Kidney epithelial cell (primary cell): ENCODE measurements at regions not wholly inside any gene's neighbourhood (a gene's known extent, or its start where the extent isn't known, plus 50 kb on each side); places are given as distances from the start of the nearest gene placed in this dataset.

Experiments used
- DNase-seq: peaks from one replicate; pipeline ENCODE4 v3.0.0-alpha.2; 2010; ENCODE audit warnings: low read depth
- H3K27me3 ChIP-seq: 2 replicates; pipeline ENCODE4 v1.6.0; 2011; ENCODE audit warnings: low read length; ENCODE audit not compliant: control insufficient read depth, insufficient read depth
- H3K36me3 ChIP-seq: 2 replicates; pipeline ENCODE4 v1.5.1; 2011; ENCODE audit warnings: low read length; ENCODE audit not compliant: control insufficient read depth, insufficient read depth
- H3K4me3 ChIP-seq: 2 replicates; pipeline ENCODE4 v1.5.1; 2011; ENCODE audit warnings: low read depth, mild to moderate bottlenecking, control low read depth, low read length
- TF ChIP-seq, protein P1 (sequence below): IDR thresholded peaks from 2 replicates; pipeline ENCODE4 v1.5.1; 2011; ENCODE audit warnings: mild to moderate bottlenecking, moderate library complexity, low read length, control low read depth, inconsistent platforms; ENCODE audit not compliant: insufficient read depth, poor library complexity, severe bottlenecking

- H3K27me3 ChIP-seq: no peaks in the 10 kb centered on the region
- TF ChIP-seq, protein P1, sequence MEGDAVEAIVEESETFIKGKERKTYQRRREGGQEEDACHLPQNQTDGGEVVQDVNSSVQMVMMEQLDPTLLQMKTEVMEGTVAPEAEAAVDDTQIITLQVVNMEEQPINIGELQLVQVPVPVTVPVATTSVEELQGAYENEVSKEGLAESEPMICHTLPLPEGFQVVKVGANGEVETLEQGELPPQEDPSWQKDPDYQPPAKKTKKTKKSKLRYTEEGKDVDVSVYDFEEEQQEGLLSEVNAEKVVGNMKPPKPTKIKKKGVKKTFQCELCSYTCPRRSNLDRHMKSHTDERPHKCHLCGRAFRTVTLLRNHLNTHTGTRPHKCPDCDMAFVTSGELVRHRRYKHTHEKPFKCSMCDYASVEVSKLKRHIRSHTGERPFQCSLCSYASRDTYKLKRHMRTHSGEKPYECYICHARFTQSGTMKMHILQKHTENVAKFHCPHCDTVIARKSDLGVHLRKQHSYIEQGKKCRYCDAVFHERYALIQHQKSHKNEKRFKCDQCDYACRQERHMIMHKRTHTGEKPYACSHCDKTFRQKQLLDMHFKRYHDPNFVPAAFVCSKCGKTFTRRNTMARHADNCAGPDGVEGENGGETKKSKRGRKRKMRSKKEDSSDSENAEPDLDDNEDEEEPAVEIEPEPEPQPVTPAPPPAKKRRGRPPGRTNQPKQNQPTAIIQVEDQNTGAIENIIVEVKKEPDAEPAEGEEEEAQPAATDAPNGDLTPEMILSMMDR: no peak
- no peak for DNase-seq
- no peak overlapping the region for H3K4me3 ChIP-seq
- H3K36me3 ChIP-seq: no peaks in the 10 kb centered on the region
These were observed 87.0 kb upstream of the HS3ST3A1 start for GRCh38 chr17:13688716-13689115.

DNA sequence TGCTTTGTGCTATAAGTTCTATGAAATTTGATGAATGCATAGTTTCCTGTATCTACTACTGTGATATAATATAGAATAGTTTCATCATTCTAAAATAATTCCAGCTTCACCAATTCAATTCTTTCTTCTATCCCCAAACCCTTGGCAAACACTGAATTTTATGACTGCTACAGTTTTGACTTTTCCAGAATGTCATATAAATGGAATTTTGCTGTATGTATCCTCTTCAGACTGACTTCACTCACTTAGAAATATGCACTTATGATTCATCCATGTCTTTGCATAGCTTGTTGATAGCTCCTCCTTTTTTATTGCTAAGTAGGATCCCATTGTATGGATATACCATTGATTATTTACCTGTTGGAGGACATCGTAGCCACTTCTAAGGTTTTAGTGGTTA lies 89.1 kb upstream of the HS3ST3A1 start:
- no peak for DNase-seq
- Histone ChIP-seq H3K27me3 (no peaks in the 10 kb centered on the region), H3K36me3 (no peaks in the 10 kb centered on the region), H3K4me3 (no peak overlapping the region)
- TF ChIP-seq, protein P1: no peak

DNA sequence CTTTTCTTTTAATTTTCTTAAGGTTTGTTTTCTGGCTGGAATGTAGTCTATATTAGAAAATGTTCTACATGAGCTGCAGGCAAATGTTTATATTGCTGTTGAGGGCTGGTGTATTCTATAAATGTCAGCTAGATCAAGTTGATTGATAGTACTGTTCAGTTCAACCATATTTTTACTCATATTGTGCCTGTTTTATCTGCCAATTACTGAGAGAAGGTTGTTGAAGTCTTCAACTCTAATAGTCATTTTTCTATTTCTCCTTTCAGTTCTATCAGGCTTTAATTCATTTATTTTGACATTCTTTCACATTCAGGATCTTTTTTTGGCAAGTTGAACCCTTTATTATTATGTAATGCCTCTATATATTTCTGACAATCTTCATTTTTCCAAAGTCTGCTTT lies 93.2 kb upstream of the HS3ST3A1 start:
- Histone ChIP-seq H3K4me3 (no peak overlapping the region), H3K27me3 (no peaks in the 10 kb centered on the region), H3K36me3 (no peaks in the 10 kb centered on the region)
- TF ChIP-seq, protein P1: no peak
- DNase-seq: no peak

DNA sequence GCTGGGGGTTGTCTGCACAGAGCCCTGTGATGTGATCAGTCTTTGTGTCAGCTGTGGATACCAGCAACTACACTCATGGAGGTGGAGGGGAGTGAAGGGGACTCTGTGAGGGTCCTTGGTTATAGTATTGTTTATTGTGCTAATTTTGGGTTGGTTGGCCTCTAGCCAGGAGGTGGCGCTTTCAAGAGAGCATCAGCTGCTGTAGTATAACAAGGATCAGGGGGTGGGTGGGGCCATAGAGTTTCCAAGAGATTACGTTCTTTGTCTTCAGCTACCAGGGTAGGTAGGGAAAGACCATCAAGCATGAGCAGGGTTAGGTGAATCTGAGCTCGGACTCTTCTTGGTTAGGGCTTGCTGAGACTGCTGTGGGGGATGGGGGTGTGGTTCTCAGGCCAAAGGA lies 97.1 kb upstream of the HS3ST3A1 start:
- TF ChIP-seq, protein P1: no peak
- Histone ChIP-seq H3K27me3 (no peaks in the 10 kb centered on the region), H3K36me3 (no peaks in the 10 kb centered on the region), H3K4me3 (no peak overlapping the region)
- DNase-seq: no peak

DNA sequence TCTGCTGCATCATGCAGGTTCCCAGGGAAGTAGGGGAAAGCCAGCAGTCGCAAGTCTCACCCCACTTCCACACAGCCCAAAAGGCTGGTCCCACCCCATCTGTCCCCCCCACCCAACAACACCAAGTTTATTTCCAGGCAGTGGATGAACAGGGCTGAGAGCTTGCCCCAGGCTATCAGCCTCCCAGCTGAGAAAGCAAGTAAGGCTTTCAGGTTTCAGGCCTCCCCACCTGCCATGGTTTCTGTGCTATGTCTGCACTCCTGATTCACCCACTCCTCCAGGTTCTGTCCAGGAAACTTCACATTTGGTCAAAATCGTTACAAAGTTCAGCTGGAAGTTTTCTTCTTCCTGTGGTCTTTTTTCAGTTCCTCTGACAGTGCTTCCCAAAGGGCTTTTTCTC lies 97.5 kb upstream of the HS3ST3A1 start:
- no peak overlapping the region for H3K4me3 ChIP-seq
- DNase-seq: no peak
- no peaks in the 10 kb centered on the region for H3K27me3 ChIP-seq
- no peaks in the 10 kb centered on the region for H3K36me3 ChIP-seq
- TF ChIP-seq, protein P1: no peak

DNA sequence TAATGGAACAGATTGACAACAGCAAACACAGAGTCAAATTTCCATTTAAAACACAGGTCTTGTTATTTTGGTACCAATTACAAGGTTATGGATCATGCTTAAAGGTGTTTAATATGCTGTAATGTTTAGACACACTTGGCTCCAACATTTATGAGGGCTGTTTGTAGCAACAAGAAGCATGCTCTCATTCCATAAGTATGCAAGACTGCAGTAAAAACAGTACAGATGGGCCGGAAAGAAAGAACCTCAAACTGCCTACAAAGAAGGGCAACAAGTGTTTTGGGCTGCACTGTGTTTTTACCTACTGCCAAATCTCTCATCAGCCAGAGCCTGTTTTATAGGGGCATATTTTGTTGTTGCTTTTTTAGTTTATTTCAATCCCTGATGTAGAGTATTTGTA lies 100.5 kb upstream of the HS3ST3A1 start:
- H3K4me3 ChIP-seq: no peak overlapping the region
- H3K36me3 ChIP-seq: no peaks in the 10 kb centered on the region
- H3K27me3 ChIP-seq: no peaks in the 10 kb centered on the region
- no peak for DNase-seq
- TF ChIP-seq, protein P1: no peak
